ENCODE measurements at regions not wholly inside any gene's neighbourhood (a gene's known extent, or its start where the extent isn't known, plus 50 kb on each side); places are given as distances from the start of the nearest gene placed in this dataset.

- no peak overlapping the region for H3K4me3 ChIP-seq (ENCODE audit: low read depth in 1 of 3, low read length in 3 of 3)
- H3K9me3 ChIP-seq (ENCODE audit: control insufficient read depth in 4 of 4, low read length in 3 of 4), result peaks cover 0 to 3% (median 0%) of the 10 kb centered on the region in 4 donors
- no peak for DNase-seq (ENCODE audit: low spot score)
- no peak overlapping the region for H3K9ac ChIP-seq (ENCODE audit: low read depth in 1 of 2, low read length in 2 of 2)
- no peaks in the 10 kb centered on the region for H3K36me3 ChIP-seq (ENCODE audit: control insufficient read depth in 4 of 4, insufficient read depth in 3 of 4, low read depth in 1 of 4, low read length in 3 of 4)
- no peak overlapping the region for H3K27ac ChIP-seq (ENCODE audit: low read depth in 1 of 2, low read length in 2 of 2)
- H3K4me1 ChIP-seq (ENCODE audit: control insufficient read depth in 4 of 4, insufficient read depth in 4 of 4, low read length in 3 of 4), result peaks cover 0 to 9% (median 5%) of the 10 kb centered on the region in 4 donors
- no peaks in the 10 kb centered on the region for H3K27me3 ChIP-seq (ENCODE audit: control insufficient read depth in 4 of 4, insufficient read depth in 4 of 4, low read length in 3 of 4)
- TF ChIP-seq FOXA2 (IDR thresholded peaks at IDR 0.05) (no peak), RAD21 (IDR thresholded peaks at IDR 0.05) (no peak), HNF4G (IDR thresholded peaks at IDR 0.05) (no peak), REST (IDR thresholded peaks at IDR 0.05) (no peak), NR2F2 (IDR thresholded peaks at IDR 0.05) (no peak), YY1 (IDR thresholded peaks at IDR 0.05) (no peak), TAF1 (conservative IDR thresholded peaks at IDR 0.05) (no peak), SP1 (IDR thresholded peaks at IDR 0.05) (peak; percentile 27), HNF4A (conservative IDR thresholded peaks at IDR 0.05) (peak; percentile 40 to 41), MAX (IDR thresholded peaks at IDR 0.05) (no peak), RXRA (IDR thresholded peaks at IDR 0.05) (peak in 1 of 2 donors; percentile 53), CTCF (IDR thresholded peaks at IDR 0.05; ENCODE audit: low read depth, low read length, missing input control) (no peak), EGR1 (IDR thresholded peaks at IDR 0.05; ENCODE audit: low read depth in 2 of 2) (no peak), ATF3 (IDR thresholded peaks at IDR 0.05) (no peak), FOXA1 (IDR thresholded peaks at IDR 0.05) (no peak), GABPA (IDR thresholded peaks at IDR 0.05 in 1 of 2, conservative IDR thresholded peaks at IDR 0.05 in 1 of 2) (no peak), JUND (IDR thresholded peaks at IDR 0.05) (no peak), ZBTB33 (IDR thresholded peaks at IDR 0.05) (no peak)
Measured at GRCh38 chr9:88713010-88713409, 178.0 kb downstream of the NXNL2 start.

Measured in liver (tissue), 7 donors.